HL-60 (cell line): ENCODE measurements at regions not wholly inside any gene's neighbourhood (a gene's known extent, or its start where the extent isn't known, plus 50 kb on each side); places are given as distances from the start of the nearest gene placed in this dataset.

Source experiments
- GABPA ChIP-seq: IDR thresholded peaks from 2 replicates; pipeline ENCODE4 v1.6.1; 2012; ENCODE audit warnings: low read depth
- TF ChIP-seq, protein P1 (sequence below): IDR thresholded peaks from one replicate; pipeline ENCODE4 v1.5.1; 2011; ENCODE audit warnings: low read length, control low read depth, inconsistent platforms; ENCODE audit not compliant: insufficient read depth
- TF ChIP-seq, protein P2 (sequence below): IDR thresholded peaks from 2 replicates; pipeline ENCODE4 v1.6.1; 2012; ENCODE audit warnings: low read depth; ENCODE audit not compliant: insufficient replicate concordance

DNA sequence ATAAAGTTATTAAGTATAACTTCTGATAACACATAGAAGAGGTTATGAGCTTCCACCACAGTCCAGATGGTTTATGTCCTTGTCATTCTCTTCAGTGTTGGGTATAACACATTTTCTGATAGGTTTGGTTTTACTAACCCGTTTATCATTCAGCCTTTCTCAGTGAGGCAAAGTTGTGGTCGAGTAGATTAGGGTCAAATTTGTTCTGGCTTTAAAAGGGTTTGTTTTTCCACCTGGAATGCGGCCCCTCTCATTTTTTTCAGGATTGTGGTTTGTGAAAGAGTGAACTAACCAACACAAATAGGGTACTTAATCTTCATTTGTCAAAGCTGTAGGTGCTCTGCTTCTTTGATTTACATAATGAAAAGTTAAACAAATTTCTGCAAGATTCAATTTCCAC, 204.2 kb upstream of the ASCC3 start:
- TF ChIP-seq, protein P1, sequence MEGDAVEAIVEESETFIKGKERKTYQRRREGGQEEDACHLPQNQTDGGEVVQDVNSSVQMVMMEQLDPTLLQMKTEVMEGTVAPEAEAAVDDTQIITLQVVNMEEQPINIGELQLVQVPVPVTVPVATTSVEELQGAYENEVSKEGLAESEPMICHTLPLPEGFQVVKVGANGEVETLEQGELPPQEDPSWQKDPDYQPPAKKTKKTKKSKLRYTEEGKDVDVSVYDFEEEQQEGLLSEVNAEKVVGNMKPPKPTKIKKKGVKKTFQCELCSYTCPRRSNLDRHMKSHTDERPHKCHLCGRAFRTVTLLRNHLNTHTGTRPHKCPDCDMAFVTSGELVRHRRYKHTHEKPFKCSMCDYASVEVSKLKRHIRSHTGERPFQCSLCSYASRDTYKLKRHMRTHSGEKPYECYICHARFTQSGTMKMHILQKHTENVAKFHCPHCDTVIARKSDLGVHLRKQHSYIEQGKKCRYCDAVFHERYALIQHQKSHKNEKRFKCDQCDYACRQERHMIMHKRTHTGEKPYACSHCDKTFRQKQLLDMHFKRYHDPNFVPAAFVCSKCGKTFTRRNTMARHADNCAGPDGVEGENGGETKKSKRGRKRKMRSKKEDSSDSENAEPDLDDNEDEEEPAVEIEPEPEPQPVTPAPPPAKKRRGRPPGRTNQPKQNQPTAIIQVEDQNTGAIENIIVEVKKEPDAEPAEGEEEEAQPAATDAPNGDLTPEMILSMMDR, result no peak
- TF ChIP-seq, protein P2, sequence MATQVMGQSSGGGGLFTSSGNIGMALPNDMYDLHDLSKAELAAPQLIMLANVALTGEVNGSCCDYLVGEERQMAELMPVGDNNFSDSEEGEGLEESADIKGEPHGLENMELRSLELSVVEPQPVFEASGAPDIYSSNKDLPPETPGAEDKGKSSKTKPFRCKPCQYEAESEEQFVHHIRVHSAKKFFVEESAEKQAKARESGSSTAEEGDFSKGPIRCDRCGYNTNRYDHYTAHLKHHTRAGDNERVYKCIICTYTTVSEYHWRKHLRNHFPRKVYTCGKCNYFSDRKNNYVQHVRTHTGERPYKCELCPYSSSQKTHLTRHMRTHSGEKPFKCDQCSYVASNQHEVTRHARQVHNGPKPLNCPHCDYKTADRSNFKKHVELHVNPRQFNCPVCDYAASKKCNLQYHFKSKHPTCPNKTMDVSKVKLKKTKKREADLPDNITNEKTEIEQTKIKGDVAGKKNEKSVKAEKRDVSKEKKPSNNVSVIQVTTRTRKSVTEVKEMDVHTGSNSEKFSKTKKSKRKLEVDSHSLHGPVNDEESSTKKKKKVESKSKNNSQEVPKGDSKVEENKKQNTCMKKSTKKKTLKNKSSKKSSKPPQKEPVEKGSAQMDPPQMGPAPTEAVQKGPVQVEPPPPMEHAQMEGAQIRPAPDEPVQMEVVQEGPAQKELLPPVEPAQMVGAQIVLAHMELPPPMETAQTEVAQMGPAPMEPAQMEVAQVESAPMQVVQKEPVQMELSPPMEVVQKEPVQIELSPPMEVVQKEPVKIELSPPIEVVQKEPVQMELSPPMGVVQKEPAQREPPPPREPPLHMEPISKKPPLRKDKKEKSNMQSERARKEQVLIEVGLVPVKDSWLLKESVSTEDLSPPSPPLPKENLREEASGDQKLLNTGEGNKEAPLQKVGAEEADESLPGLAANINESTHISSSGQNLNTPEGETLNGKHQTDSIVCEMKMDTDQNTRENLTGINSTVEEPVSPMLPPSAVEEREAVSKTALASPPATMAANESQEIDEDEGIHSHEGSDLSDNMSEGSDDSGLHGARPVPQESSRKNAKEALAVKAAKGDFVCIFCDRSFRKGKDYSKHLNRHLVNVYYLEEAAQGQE, result no peak
- no peak for TF ChIP-seq GABPA
